Gastrocnemius medialis (tissue), 4 donors: ENCODE measurements at regions not wholly inside any gene's neighbourhood (a gene's known extent, or its start where the extent isn't known, plus 50 kb on each side); places are given as distances from the start of the nearest gene placed in this dataset.
A peak's percentile ranks its signal among the peaks of the same experiment; 100 is the strongest.

Experiments
- ATAC-seq, 2 donors: fragments of 150-250 bp; one replicate each; pipeline ENCODE4 v1.9.1; 2016
- DNase-seq, 2 donors: peaks; one replicate each; pipeline ENCODE4 v3.0.0-alpha.2; 2019
- H3K27ac ChIP-seq, 4 donors: fragments of 200-600 bp; sonication (generic); 1 replicate in 1 of 4; 2 replicates in 3 of 4; pipeline ENCODE4 v1.5.1; 2016 to 2018; ENCODE audit warnings: mild to moderate bottlenecking in 2 of 4, moderate library complexity in 1 of 4
- H3K27me3 ChIP-seq, 3 donors: fragments of 200-600 bp; sonication (generic) in 2 of 3; 1 replicate in 1 of 3; 2 replicates in 2 of 3; pipeline versions ENCODE4 v1.5.1 to v1.6.0; 2016 to 2019; ENCODE audit warnings: mild to moderate bottlenecking in 1 of 3, moderate library complexity in 1 of 3
- H3K36me3 ChIP-seq, 2 donors: fragments of 200-600 bp; sonication (generic) in 1 of 2; one replicate each; pipeline ENCODE4 v1.5.1; 2017 to 2018
- H3K4me1 ChIP-seq, 2 donors: fragments of 200-600 bp; sonication (generic) in 1 of 2; one replicate each; pipeline ENCODE4 v1.5.1; 2016 to 2017; ENCODE audit warnings: mild to moderate bottlenecking in 2 of 2
- H3K4me3 ChIP-seq, 4 donors: fragments of 200-600 bp; sonication (generic) in 3 of 4; 1 replicate in 1 of 4; 2 replicates in 3 of 4; pipeline ENCODE4 v1.5.1; 2016 to 2019; ENCODE audit warnings: mild to moderate bottlenecking in 2 of 4
- H3K9me3 ChIP-seq, 3 donors: fragments of 200-600 bp; sonication (generic) in 2 of 3; 1 replicate in 1 of 3; 2 replicates in 2 of 3; pipeline ENCODE4 v1.5.1; 2016 to 2019
- CTCF ChIP-seq, 5 experiments: fragments of 450-650 bp in 3 of 5; fragments of 200-600 bp in 2 of 5; sonication (generic) in 2 of 5; IDR thresholded peaks in 4 of 5; conservative IDR thresholded peaks in 1 of 5; 1 replicate in 4 of 5; 2 replicates in 1 of 5; pipeline ENCODE4 v1.5.1; 2016 to 2019; ENCODE audit warnings: antibody characterized with exemption in 5 of 5, mild to moderate bottlenecking in 3 of 5, moderate library complexity in 3 of 5
- POLR2A ChIP-seq, 2 donors: fragments of 450-650 bp; IDR thresholded peaks; one replicate each; pipeline ENCODE4 v1.6.1; 2017; ENCODE audit warnings: antibody characterized with exemption in 2 of 2, mild to moderate bottlenecking in 2 of 2, moderate library complexity in 2 of 2
- in situ Hi-C, 4 donors: fragments of 200-750 bp; cut with MboI; loops; one replicate each; pipeline versions ENCODE4 v1.15.0 to v1.8.0; 2017; ENCODE audit warnings: low sequenced_read_pairs in 4 of 4
- intact Hi-C: fragments of 100-400 bp; cut with DNase I; formaldehyde crosslinking; loops from one replicate; pipeline ENCODE4 v1.15.1; 2023; ENCODE audit warnings: low total_unique reads

- intact Hi-C loops (no loop called here), in situ Hi-C loops (loop anchor here in 1 of 4 donors (25.0 kb wide), 1 partner anchor 415 kb away; no protein-coding TSS in a partner anchor)
- Histone ChIP-seq H3K4me3 (peak overlapping the region in 1 of 4 donors; percentile 7), H3K36me3 (no peaks in the 10 kb centered on the region), H3K27ac (peak overlapping the region; percentile 33 to 72 (median 54)), H3K4me1 (peaks cover 0 to 17% of the 10 kb centered on the region in 2 donors), H3K9me3 (no peaks in the 10 kb centered on the region), H3K27me3 (no peaks in the 10 kb centered on the region)
- TF ChIP-seq CTCF (IDR thresholded peaks at IDR 0.05 in 4 of 5, conservative IDR thresholded peaks at IDR 0.05 in 1 of 5) (no peak), POLR2A (IDR thresholded peaks at IDR 0.05) (peak in 1 of 2 donors; percentile 17)
- ATAC-seq (peak; percentile 74 to 85), DNase-seq (peak; percentile 35 to 52)
These were observed 283.8 kb downstream of the PTEN start for GRCh38 chr10:88147000-88147798.

GRCh38 chr10:88149906-88150305 is 286.5 kb downstream of the PTEN start:
- H3K27ac ChIP-seq, result peak overlapping the region in 3 of 4 donors; percentile 50 to 72 (median 59)
- in situ Hi-C loops (loop anchor here in 1 of 4 donors (25.0 kb wide), 1 partner anchor 412 kb away; no protein-coding TSS in a partner anchor), intact Hi-C loops (no loop called here)
- H3K4me3 ChIP-seq, result no peak overlapping the region
- peaks cover 0 to 17% of the 10 kb centered on the region in 2 donors for H3K4me1 ChIP-seq
- no peak for ATAC-seq
- H3K9me3 ChIP-seq, result no peaks in the 10 kb centered on the region
- H3K27me3 ChIP-seq, result no peaks in the 10 kb centered on the region
- H3K36me3 ChIP-seq, result no peaks in the 10 kb centered on the region
- no peak for DNase-seq
- no peak for TF ChIP-seq POLR2A (IDR thresholded peaks at IDR 0.05)

DNA sequence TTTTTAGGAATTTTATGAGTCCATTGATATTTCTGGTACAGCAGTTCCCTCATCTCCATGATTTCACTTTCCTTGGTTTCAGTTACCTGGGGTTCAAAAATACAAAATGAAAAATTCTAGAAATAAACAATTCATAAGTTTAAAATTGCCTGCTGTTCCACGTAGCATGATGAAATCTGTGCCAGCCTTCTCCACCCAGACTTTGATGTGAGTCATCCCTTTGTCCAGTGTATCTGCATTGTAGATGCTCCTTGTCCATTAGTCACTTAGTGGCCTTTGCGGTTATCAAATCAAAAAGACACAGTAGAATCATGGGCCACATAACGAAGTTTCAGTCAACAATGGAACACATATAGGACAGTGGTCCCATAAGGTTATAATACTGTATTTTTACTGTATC is 286.9 kb downstream of the PTEN start:
- H3K27ac ChIP-seq, result peak overlapping the region in 3 of 4 donors; percentile 50 to 72 (median 59)
- no peaks in the 10 kb centered on the region for H3K36me3 ChIP-seq
- H3K9me3 ChIP-seq, result no peaks in the 10 kb centered on the region
- intact Hi-C loops (no loop called here), in situ Hi-C loops (no loop called here)
- TF ChIP-seq CTCF (IDR thresholded peaks at IDR 0.05 in 4 of 5, conservative IDR thresholded peaks at IDR 0.05 in 1 of 5) (no peak), POLR2A (IDR thresholded peaks at IDR 0.05) (no peak)
- no peaks in the 10 kb centered on the region for H3K27me3 ChIP-seq
- H3K4me1 ChIP-seq, result peaks cover 0 to 17% of the 10 kb centered on the region in 2 donors
- no peak for ATAC-seq
- no peak overlapping the region for H3K4me3 ChIP-seq
- DNase-seq, result no peak

DNA sequence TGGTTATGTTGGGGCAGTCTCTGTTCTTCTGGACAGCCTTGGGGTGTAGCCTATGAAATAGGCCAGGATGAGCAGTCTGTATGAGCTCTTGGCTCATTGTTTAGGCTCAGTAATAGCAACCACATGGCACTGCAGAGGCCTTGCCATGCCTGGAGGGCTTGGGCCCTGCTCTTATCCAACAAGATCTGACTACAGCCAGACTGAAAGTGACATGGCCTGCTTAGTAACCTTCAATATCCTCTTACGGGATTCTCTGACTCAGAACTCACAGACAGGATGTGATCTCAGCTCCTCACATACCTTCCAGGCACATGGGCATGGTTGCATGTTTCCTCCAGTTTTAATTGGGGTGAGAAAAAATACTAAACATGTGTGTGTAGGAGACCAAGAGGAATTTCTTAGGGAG is 289.3 kb downstream of the PTEN start:
- TF ChIP-seq CTCF (IDR thresholded peaks at IDR 0.05 in 4 of 5, conservative IDR thresholded peaks at IDR 0.05 in 1 of 5) (no peak), POLR2A (IDR thresholded peaks at IDR 0.05) (no peak)
- Histone ChIP-seq H3K9me3 (no peaks in the 10 kb centered on the region), H3K27ac (peak overlapping the region; percentile 20 to 39 (median 32)), H3K36me3 (no peaks in the 10 kb centered on the region), H3K27me3 (no peaks in the 10 kb centered on the region), H3K4me3 (no peak overlapping the region), H3K4me1 (peaks cover 2 to 9% of the 10 kb centered on the region in 2 donors)
- in situ Hi-C loops (no loop called here), intact Hi-C loops (no loop called here)
- DNase-seq, result peak in 1 of 2 donors; percentile 23
- peak; percentile 48 to 72 for ATAC-seq

DNA sequence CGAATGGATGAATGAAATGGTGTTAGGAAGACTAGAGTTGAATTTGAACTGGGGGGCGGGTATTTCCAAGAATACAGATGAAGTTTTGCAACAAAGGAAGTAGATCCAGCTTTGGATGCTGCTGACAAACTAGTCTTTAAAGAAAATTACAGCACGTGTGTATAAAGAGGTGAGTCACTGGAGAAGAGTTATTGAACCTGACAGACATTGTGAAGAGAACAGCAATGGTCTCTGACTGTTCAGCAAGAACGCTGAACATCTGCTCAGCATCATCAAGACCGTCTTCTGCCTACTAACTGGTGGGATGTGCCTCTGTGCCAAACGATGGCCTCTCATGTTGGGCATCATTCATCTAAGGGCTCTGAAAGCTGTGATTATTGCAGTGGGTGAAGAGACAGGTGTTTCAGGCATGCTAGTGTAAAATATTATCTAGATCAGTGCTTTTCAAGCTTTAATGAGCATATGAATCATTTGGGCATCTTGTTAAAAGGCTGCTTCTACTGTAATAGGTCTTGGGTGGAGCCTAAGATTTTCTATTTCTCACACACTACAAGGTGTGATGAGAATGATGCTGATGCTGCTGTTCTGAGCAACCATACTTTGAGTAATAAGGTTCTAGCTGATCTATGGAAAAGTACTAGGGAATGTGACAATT is 291.3 kb downstream of the PTEN start:
- Histone ChIP-seq H3K9me3 (no peaks in the 10 kb centered on the region), H3K36me3 (no peaks in the 10 kb centered on the region), H3K4me3 (no peak overlapping the region), H3K4me1 (peaks cover 3 to 8% of the 10 kb centered on the region in 2 donors), H3K27me3 (no peaks in the 10 kb centered on the region), H3K27ac (no peak overlapping the region)
- TF ChIP-seq POLR2A (IDR thresholded peaks at IDR 0.05) (no peak), CTCF (IDR thresholded peaks at IDR 0.05 in 4 of 5, conservative IDR thresholded peaks at IDR 0.05 in 1 of 5) (no peak)
- in situ Hi-C loops, result no loop called here
- ATAC-seq (no peak), DNase-seq (no peak)
- intact Hi-C loops, result no loop called here
